SK-N-SH (cell line): ENCODE measurements at regions not wholly inside any gene's neighbourhood (a gene's known extent, or its start where the extent isn't known, plus 50 kb on each side); places are given as distances from the start of the nearest gene placed in this dataset.

ENCODE experiments used
- CTCF ChIA-PET: fragments of 300-600, 350-600 bp; formaldehyde crosslinking; extraction: SDS; loops from one replicate; lab custom pipeline; 2021; lab: Yijun Ruan, JAX
- POLR2A ChIA-PET: fragments of 350-600 bp; sonication (Branson Sonifier 250); formaldehyde crosslinking; extraction: SDS; loops from one replicate; lab custom pipeline; 2020; ENCODE audit warnings: antibody characterized with exemption, inconsistent platforms; lab: Yijun Ruan, JAX
- DNase-seq: peaks from one replicate; pipeline ENCODE4 v3.0.0; 2012
- H2AFZ ChIP-seq: fragments of 200-600 bp; sonication (generic); 2 replicates; pipeline ENCODE4 v1.8.1; 2016; ENCODE audit warnings: antibody characterized with exemption, mild to moderate bottlenecking, low read depth
- H3F3A ChIP-seq: fragments of 200-600 bp; sonication (generic); replicated peaks from 2 replicates; pipeline ENCODE3; 2016; ENCODE audit warnings: antibody characterized with exemption, mild to moderate bottlenecking; ENCODE audit not compliant: insufficient read depth
- H3K27ac ChIP-seq, 2 experiments: fragments of 200-500 bp in 1 of 2; fragments of 200-600 bp in 1 of 2; sonication (Bioruptor generic) in 1 of 2; sonication (generic), shearing (Covaris generic) in 1 of 2; 2 replicates each; pipeline versions ENCODE4 v1.5.1 to v1.6.1; 2014 to 2016; ENCODE audit warnings: low read depth in 2 of 2, inconsistent platforms in 1 of 2, low read length in 1 of 2, mild to moderate bottlenecking in 1 of 2, mixed read lengths in 1 of 2
- H3K27me3 ChIP-seq: fragments of 200-600 bp; sonication (generic), shearing (Covaris generic); 2 replicates; pipeline ENCODE4 v1.6.1; 2016; ENCODE audit warnings: mixed run types; ENCODE audit not compliant: insufficient read depth
- H3K36me3 ChIP-seq, 2 experiments: fragments of 200-500 bp in 1 of 2; fragments of 200-600 bp in 1 of 2; sonication (Bioruptor generic) in 1 of 2; sonication (generic) in 1 of 2; replicated peaks in 1 of 2; 2 replicates each; pipeline versions ENCODE3 to v1.5.1; 2014 to 2016; ENCODE audit warnings: low read length in 1 of 2, mild to moderate bottlenecking in 1 of 2; ENCODE audit not compliant: insufficient read depth in 2 of 2, control insufficient read depth in 1 of 2
- H3K4me1 ChIP-seq, 2 experiments: fragments of 200-500 bp in 1 of 2; fragments of 200-600 bp in 1 of 2; sonication (Bioruptor generic) in 1 of 2; sonication (generic), shearing (Covaris generic) in 1 of 2; 2 replicates each; pipeline versions ENCODE4 v1.5.1 to v1.6.1; 2014 to 2016; ENCODE audit warnings: low read depth in 1 of 2, low read length in 1 of 2, mixed run types in 1 of 2; ENCODE audit not compliant: insufficient read depth in 2 of 2, control insufficient read depth in 1 of 2
- H3K4me2 ChIP-seq: fragments of 200-600 bp; sonication (generic), shearing (Covaris generic); 2 replicates; pipeline ENCODE4 v1.6.1; 2017; ENCODE audit warnings: mixed run types
- H3K4me3 ChIP-seq, 2 experiments: fragments of 200-500 bp in 1 of 2; fragments of 200-600 bp in 1 of 2; sonication (Bioruptor generic) in 1 of 2; sonication (generic), shearing (Covaris generic) in 1 of 2; 2 replicates each; pipeline versions ENCODE4 v1.5.1 to v1.8.1; 2014 to 2016; ENCODE audit warnings: low read depth in 2 of 2, inconsistent platforms in 1 of 2, low read length in 1 of 2, mild to moderate bottlenecking in 1 of 2, mixed read lengths in 1 of 2, moderate library complexity in 1 of 2
- H3K79me2 ChIP-seq: fragments of 200-600 bp; sonication (generic); 2 replicates; pipeline ENCODE4 v1.8.1; 2017; ENCODE audit warnings: mild to moderate bottlenecking; ENCODE audit not compliant: insufficient read depth
- H3K9ac ChIP-seq: fragments of 200-600 bp; sonication (generic); 2 replicates; pipeline ENCODE4 v1.6.1; 2017; ENCODE audit warnings: mixed run types
- H3K9me2 ChIP-seq: fragments of 200-600 bp; sonication (generic); 2 replicates; pipeline ENCODE4 v1.6.1; 2017; ENCODE audit warnings: mixed run types
- H3K9me3 ChIP-seq: fragments of 200-600 bp; sonication (generic); 2 replicates; pipeline ENCODE4 v1.6.1; 2017; ENCODE audit warnings: mixed run types, mild to moderate bottlenecking, moderate library complexity
- H4K20me1 ChIP-seq: fragments of 200-600 bp; sonication (generic); 2 replicates; pipeline ENCODE4 v1.6.1; 2017; ENCODE audit warnings: mild to moderate bottlenecking, mixed run types; ENCODE audit not compliant: insufficient read depth
- ELF1 ChIP-seq: IDR thresholded peaks from 2 replicates; pipeline ENCODE4 v1.4.0; 2012
- EP300 ChIP-seq, 2 experiments: IDR thresholded peaks; 2 replicates each; pipeline versions ENCODE4 v1.4.0 to v1.6.1; 2012; ENCODE audit warnings: borderline replicate concordance in 1 of 2, low read depth in 1 of 2, low read length in 1 of 2
- EZH2phosphoT487 ChIP-seq: fragments of 200-600 bp; sonication (generic); IDR thresholded peaks from 2 replicates; pipeline ENCODE4 v1.6.1; 2017; ENCODE audit warnings: low read depth, mixed run types, mild to moderate bottlenecking, antibody characterized with exemption, moderate library complexity, borderline replicate concordance
- FOSL2 ChIP-seq: IDR thresholded peaks from 2 replicates; pipeline ENCODE4 v1.4.0; 2012; ENCODE audit warnings: low read depth, mild to moderate bottlenecking, moderate library complexity, borderline replicate concordance
- GABPA ChIP-seq: IDR thresholded peaks from 2 replicates; pipeline ENCODE4 v1.4.0; 2012; ENCODE audit warnings: low read depth, mild to moderate bottlenecking
- GATA2 ChIP-seq: sonication (generic); formaldehyde crosslinking; IDR thresholded peaks from 2 replicates; pipeline ENCODE4 v1.5.0; 2020; ENCODE audit warnings: mild to moderate bottlenecking, missing genetic modification reagents
- IRF3 ChIP-seq: fragments of 150-350 bp; IDR thresholded peaks from 2 replicates; pipeline ENCODE4 v1.6.1; 2016; ENCODE audit warnings: mild to moderate bottlenecking, low read depth, low read length
- MAX ChIP-seq: IDR thresholded peaks from 2 replicates; pipeline ENCODE4 v1.4.0; 2012; ENCODE audit warnings: low read depth
- MXI1 ChIP-seq: IDR thresholded peaks from 2 replicates; pipeline ENCODE4 v1.6.1; 2012; ENCODE audit warnings: mild to moderate bottlenecking, low read depth, low read length, improper control_type of control experiment
- NFIC ChIP-seq: IDR thresholded peaks from 2 replicates; pipeline ENCODE4 v1.4.0; 2012; ENCODE audit warnings: borderline replicate concordance
- NRF1 ChIP-seq: IDR thresholded peaks from 2 replicates; pipeline ENCODE4 v1.6.1; 2012; ENCODE audit warnings: low read depth, mild to moderate bottlenecking, low read length
- PBX3 ChIP-seq: IDR thresholded peaks from 2 replicates; pipeline ENCODE4; 2012
- POLR2AphosphoS5 ChIP-seq: IDR thresholded peaks from 2 replicates; pipeline ENCODE4 v1.6.1; 2012; ENCODE audit warnings: low read depth, low read length
- TAF1 ChIP-seq: IDR thresholded peaks from 2 replicates; pipeline ENCODE4 v1.6.1; 2012; ENCODE audit warnings: low read depth, mild to moderate bottlenecking, low read length, moderate library complexity, borderline replicate concordance
- TEAD4 ChIP-seq: IDR thresholded peaks from 2 replicates; pipeline ENCODE4 v1.4.0; 2012; ENCODE audit warnings: mild to moderate bottlenecking, borderline replicate concordance; ENCODE audit not compliant: insufficient read depth
- YY1 ChIP-seq: IDR thresholded peaks from 2 replicates; pipeline ENCODE4 v1.4.0; 2012; ENCODE audit warnings: low read depth, mild to moderate bottlenecking
- ZBTB33 ChIP-seq: IDR thresholded peaks from 2 replicates; pipeline ENCODE4 v1.4.0; 2012; ENCODE audit warnings: low read depth, borderline replicate concordance
- WGBS: methylation state at CpG from one replicate; pipeline ENCODE4 v1.1.6; 2017; ENCODE audit warnings: low lambda C conversion rate; 5-methylcytosine and 5-hydroxymethylcytosine counted together

- no peak overlapping the region for H3K9ac ChIP-seq
- peaks cover 0 to 10% of the 10 kb centered on the region in 2 experiments; a peak in 2 of 4 replicates for H3K4me1 ChIP-seq
- WGBS: 26% methylated on average over 4 of the region's 4 CpGs
- no peak for DNase-seq
- no peaks in the 10 kb centered on the region for H3K27me3 ChIP-seq
- ChIA-PET POLR2A (no interaction called here), CTCF (interaction anchor here (0.6 to 1.2 kb wide), 2 partner anchors 34 to 1059 kb away, joined by 3 to 4 read pairs; no protein-coding TSS in a partner anchor)
- H3K9me3 ChIP-seq: no peaks in the 10 kb centered on the region
- H3K4me3 ChIP-seq: no peak overlapping the region
- H2AFZ ChIP-seq: no peak overlapping the region
- no peak for TF ChIP-seq TEAD4
- no peak for TF ChIP-seq GABPA
- TF ChIP-seq POLR2AphosphoS5: no peak
- TF ChIP-seq, all 33 proteins: peak for 0
- no peaks in the 10 kb centered on the region for H3K79me2 ChIP-seq
- peak overlapping the region in 1 of 2 experiments; percentile 87; a peak in 2 of 4 replicates for H3K27ac ChIP-seq
- no peaks in the 10 kb centered on the region for H3F3A ChIP-seq
- no peaks in the 10 kb centered on the region for H3K36me3 ChIP-seq
- H3K4me2 ChIP-seq: no peak overlapping the region
- no peaks in the 10 kb centered on the region for H3K9me2 ChIP-seq
- no peaks in the 10 kb centered on the region for H4K20me1 ChIP-seq
Observed at GRCh38 chr5:164637931-164638521, 1132.6 kb downstream of the MAT2B start.

GRCh38 chr5:164649266-164649665, 1143.8 kb downstream of the MAT2B start:
- peak; percentile 12 for DNase-seq
- TF ChIP-seq GABPA (no peak), GATA2 (CRISPR knock-in tag) (peak; percentile 18; the same call in 1 of the 2 replicates), EZH2phosphoT487 (no peak), IRF3 (no peak), TAF1 (no peak)
- H3K4me2 ChIP-seq: no peak overlapping the region
- H3K36me3 ChIP-seq: no peaks in the 10 kb centered on the region
- peak overlapping the region in 1 of 2 experiments; percentile 50; a peak in 1 of 4 replicates for H3K27ac ChIP-seq
- ChIA-PET POLR2A (no interaction called here), CTCF (interaction anchor here (1.0 kb wide), 1 partner anchor 145 kb away, joined by 3 read pairs; no protein-coding TSS in a partner anchor)
- H3K4me1 ChIP-seq: no peaks in the 10 kb centered on the region; a peak in 1 of 4 replicates
- no peaks in the 10 kb centered on the region for H3K79me2 ChIP-seq
- H3K9me3 ChIP-seq: no peaks in the 10 kb centered on the region
- no peak overlapping the region for H3K9ac ChIP-seq
- no peaks in the 10 kb centered on the region for H3F3A ChIP-seq
- no peaks in the 10 kb centered on the region for H3K27me3 ChIP-seq
- H4K20me1 ChIP-seq: no peaks in the 10 kb centered on the region
- H3K4me3 ChIP-seq: no peak overlapping the region
- no peak overlapping the region for H2AFZ ChIP-seq
- H3K9me2 ChIP-seq: no peaks in the 10 kb centered on the region

GRCh38 chr5:164650427-164650826, 1145.0 kb downstream of the MAT2B start:
- Histone ChIP-seq H3K79me2 (no peaks in the 10 kb centered on the region), H3K4me1 (no peaks in the 10 kb centered on the region; a peak in 1 of 4 replicates), H3K27me3 (no peaks in the 10 kb centered on the region), H2AFZ (no peak overlapping the region), H3K9me3 (no peaks in the 10 kb centered on the region), H4K20me1 (no peaks in the 10 kb centered on the region), H3K4me2 (no peak overlapping the region), H3K36me3 (no peaks in the 10 kb centered on the region), H3K9ac (no peak overlapping the region), H3K9me2 (no peaks in the 10 kb centered on the region), H3F3A (no peaks in the 10 kb centered on the region), H3K27ac (no peak overlapping the region), H3K4me3 (no peak overlapping the region)
- ChIA-PET POLR2A (no interaction called here), CTCF (no interaction called here)
- DNase-seq: no peak
- 75% methylated on average over 1 of the region's 1 CpG for WGBS
- TF ChIP-seq NRF1 (no peak), EP300 (IDR thresholded peaks at IDR 0.05; ENCODE audit: borderline replicate concordance in 1 of 2, low read depth in 1 of 2, low read length in 1 of 2) (no peak), FOSL2 (no peak), GATA2 (CRISPR knock-in tag) (no peak), MAX (no peak), NFIC (no peak), YY1 (no peak), ZBTB33 (no peak), PBX3 (no peak), TEAD4 (no peak), MXI1 (no peak), ELF1 (no peak), TAF1 (no peak)
